H1 (cell line): ENCODE measurements at regions not wholly inside any gene's neighbourhood (a gene's known extent, or its start where the extent isn't known, plus 50 kb on each side); places are given as distances from the start of the nearest gene placed in this dataset.

Source experiments
- CTCF ChIA-PET: fragments of 300-600 bp; sonication (Branson Sonifier 250); formaldehyde crosslinking; loops from one replicate; lab custom pipeline; 2021; ENCODE audit not compliant: partially characterized antibody; lab: Charles Lee
- POLR2A ChIA-PET: fragments of 300-600 bp; sonication (Branson Sonifier 250); formaldehyde crosslinking; loops from one replicate; lab custom pipeline; 2021; ENCODE audit warnings: inconsistent platforms; ENCODE audit not compliant: partially characterized antibody; lab: Charles Lee
- DNase-seq, 2 experiments: peaks; one replicate each; pipeline versions ENCODE4 v3.0.0 to v3.0.0-alpha.2; 2010 to 2022; ENCODE audit warnings: low spot score in 2 of 2, low read depth in 1 of 2, mixed read lengths in 1 of 2
- FAIRE-seq: peaks from 2 replicates; lab custom pipeline; 2011; peaks lifted over from hg19 to GRCh38; lab: Jason Lieb, UNC
- H2AFZ ChIP-seq: 2 replicates; pipeline ENCODE4 v1.8.1; 2012; ENCODE audit warnings: low read length, inconsistent platforms
- H2AK5ac ChIP-seq: 2 replicates; pipeline ENCODE4 v1.6.1; 2013; ENCODE audit warnings: low read depth, low read length
- H2BK120ac ChIP-seq: replicated peaks from 2 replicates; pipeline ENCODE3; 2013; ENCODE audit warnings: low read depth, low read length, inconsistent platforms
- H2BK12ac ChIP-seq: 2 replicates; pipeline ENCODE4 v1.6.1; 2013; ENCODE audit warnings: low read depth, low read length
- H2BK15ac ChIP-seq: 2 replicates; pipeline ENCODE4 v1.6.1; 2013; ENCODE audit warnings: low read length
- H2BK20ac ChIP-seq: 2 replicates; pipeline ENCODE4 v1.6.1; 2013; ENCODE audit warnings: low read length
- H2BK5ac ChIP-seq: 2 replicates; pipeline ENCODE4 v1.6.1; 2013; ENCODE audit warnings: low read depth, low read length
- H3K14ac ChIP-seq: 2 replicates; pipeline ENCODE4 v1.6.1; 2013; ENCODE audit warnings: inconsistent platforms; ENCODE audit not compliant: insufficient read length
- H3K18ac ChIP-seq: 2 replicates; pipeline ENCODE4 v1.6.1; 2013; ENCODE audit warnings: low read length; ENCODE audit errors: extremely low read depth
- H3K23ac ChIP-seq: 2 replicates; pipeline ENCODE4 v1.6.1; 2013; ENCODE audit warnings: inconsistent platforms; ENCODE audit not compliant: insufficient read length
- H3K23me2 ChIP-seq: 2 replicates; pipeline ENCODE4 v1.6.1; 2013; ENCODE audit warnings: low read depth, low read length
- H3K27ac ChIP-seq: 2 replicates; pipeline ENCODE4 v1.6.1; 2011; ENCODE audit warnings: low read depth, low read length, inconsistent platforms
- H3K27me3 ChIP-seq, 4 experiments: replicated peaks in 1 of 4; 1 replicate in 1 of 4; 2 replicates in 3 of 4; pipeline versions ENCODE4 v1.6.1 to v1.8.1; 2011 to 2013; ENCODE audit warnings: low read length in 3 of 4, mild to moderate bottlenecking in 3 of 4, inconsistent platforms in 2 of 4, mixed read lengths in 2 of 4, moderate library complexity in 1 of 4; ENCODE audit not compliant: control insufficient read depth in 3 of 4, insufficient read depth in 3 of 4; ENCODE audit errors: extremely low read depth in 1 of 4
- H3K36me3 ChIP-seq, 4 experiments: 2 replicates each; pipeline versions ENCODE4 v1.6.1 to v1.8.1; 2011 to 2013; ENCODE audit warnings: mild to moderate bottlenecking in 4 of 4, low read length in 3 of 4, moderate library complexity in 2 of 4, control low read depth in 1 of 4, inconsistent platforms in 1 of 4; ENCODE audit not compliant: insufficient read depth in 4 of 4, control insufficient read depth in 2 of 4
- H3K4ac ChIP-seq: replicated peaks from 2 replicates; pipeline ENCODE3; 2013; ENCODE audit warnings: low read length, low read depth, mixed read lengths, inconsistent platforms; ENCODE audit not compliant: insufficient read length
- H3K4me1 ChIP-seq, 4 experiments: replicated peaks in 1 of 4; 1 replicate in 1 of 4; 2 replicates in 3 of 4; pipeline versions ENCODE4 v1.6.1 to v1.8.1; 2011 to 2013; ENCODE audit warnings: low read length in 3 of 4, inconsistent platforms in 2 of 4, mixed read lengths in 1 of 4; ENCODE audit not compliant: insufficient read depth in 4 of 4, control insufficient read depth in 3 of 4
- H3K4me2 ChIP-seq, 2 experiments: 2 replicates each; pipeline versions ENCODE4 v1.6.1 to v1.8.1; 2011 to 2013; ENCODE audit warnings: low read depth in 2 of 2, low read length in 2 of 2, control low read depth in 1 of 2, inconsistent platforms in 1 of 2, mild to moderate bottlenecking in 1 of 2; ENCODE audit not compliant: insufficient read depth in 1 of 2
- H3K4me3 ChIP-seq, 4 experiments: fragments of 200-600, 300-600 bp in 1 of 4; sonication (generic), shearing (Covaris generic), sonication (Bioruptor Twin) in 1 of 4; 2 replicates each; pipeline versions ENCODE4 v1.5.1 to v1.8.1; 2011 to 2016; ENCODE audit warnings: low read length in 4 of 4, low read depth in 3 of 4, control low read depth in 2 of 4, inconsistent platforms in 2 of 4, mild to moderate bottlenecking in 2 of 4, mixed read lengths in 1 of 4, moderate library complexity in 1 of 4; ENCODE audit not compliant: insufficient read depth in 2 of 4; ENCODE audit errors: extremely low read depth in 1 of 4
- H3K56ac ChIP-seq: replicated peaks from 2 replicates; pipeline ENCODE3; 2013; ENCODE audit warnings: low read depth, mild to moderate bottlenecking, mixed read lengths, low read length, inconsistent platforms; ENCODE audit not compliant: insufficient read length
- H3K79me1 ChIP-seq: 2 replicates; pipeline ENCODE4 v1.6.1; 2013; ENCODE audit warnings: low read depth, low read length, control low read depth
- H3K79me2 ChIP-seq, 2 experiments: 2 replicates each; pipeline versions ENCODE4 v1.6.1 to v1.8.1; 2012 to 2013; ENCODE audit warnings: low read length in 2 of 2, mild to moderate bottlenecking in 2 of 2, inconsistent platforms in 1 of 2; ENCODE audit not compliant: insufficient read depth in 2 of 2, control insufficient read depth in 1 of 2
- H3K9ac ChIP-seq, 4 experiments: replicated peaks in 1 of 4; 1 replicate in 1 of 4; 2 replicates in 3 of 4; pipeline versions ENCODE4 v1.6.1 to v1.8.1; 2011 to 2013; ENCODE audit warnings: low read depth in 3 of 4, low read length in 3 of 4, control low read depth in 2 of 4, mild to moderate bottlenecking in 2 of 4, moderate library complexity in 2 of 4, inconsistent platforms in 1 of 4; ENCODE audit errors: extremely low read depth in 1 of 4
- H3K9me3 ChIP-seq, 2 experiments: 2 replicates each; pipeline versions ENCODE4 v1.6.1 to v1.8.1; 2012 to 2013; ENCODE audit warnings: mild to moderate bottlenecking in 2 of 2, moderate library complexity in 2 of 2, control low read depth in 1 of 2, inconsistent platforms in 1 of 2, low read depth in 1 of 2, low read length in 1 of 2, mixed read lengths in 1 of 2; ENCODE audit not compliant: insufficient read depth in 2 of 2
- H4K20me1 ChIP-seq, 2 experiments: replicated peaks in 1 of 2; 2 replicates each; pipeline versions ENCODE3 to v1.8.1; 2011 to 2013; ENCODE audit warnings: inconsistent platforms in 2 of 2, low read length in 2 of 2, mild to moderate bottlenecking in 1 of 2; ENCODE audit not compliant: insufficient read depth in 2 of 2, control insufficient read depth in 1 of 2
- H4K5ac ChIP-seq: 2 replicates; pipeline ENCODE4 v1.6.1; 2013; ENCODE audit warnings: low read length, low read depth, mixed read lengths, inconsistent platforms; ENCODE audit not compliant: insufficient read length
- H4K8ac ChIP-seq: 2 replicates; pipeline ENCODE4 v1.8.0; 2013; ENCODE audit warnings: mild to moderate bottlenecking, moderate library complexity, low read length, inconsistent platforms; ENCODE audit not compliant: insufficient read depth; ENCODE audit errors: extremely low read depth
- H4K91ac ChIP-seq: replicated peaks from 2 replicates; pipeline ENCODE3; 2013; ENCODE audit warnings: low read length, mixed read lengths, inconsistent platforms; ENCODE audit not compliant: insufficient read length
- ATF2 ChIP-seq: IDR thresholded peaks from 2 replicates; pipeline ENCODE4 v1.6.1; 2012; ENCODE audit warnings: low read length, inconsistent platforms
- BCL11A ChIP-seq, 2 experiments: IDR thresholded peaks; one replicate each; pipeline ENCODE4 v1.6.1; 2011; ENCODE audit warnings: low read depth in 2 of 2, low read length in 2 of 2, mild to moderate bottlenecking in 2 of 2
- CBX5 ChIP-seq: fragments of 300-800, 300-1000 bp; sonication (generic); IDR thresholded peaks from 2 replicates; pipeline ENCODE4 v1.7.1; 2016; ENCODE audit warnings: antibody characterized with exemption, low read length, low read depth
- CEBPB ChIP-seq: IDR thresholded peaks from 2 replicates; pipeline ENCODE4 v1.6.1; 2012; ENCODE audit warnings: low read depth, low read length
- CHD2 ChIP-seq: IDR thresholded peaks from 2 replicates; pipeline ENCODE4 v1.6.1; 2012; ENCODE audit warnings: low read length, improper control_type of control experiment
- NANOG ChIP-seq: IDR thresholded peaks from 2 replicates; pipeline ENCODE4 v1.6.1; 2011; ENCODE audit warnings: low read length, low read depth, mild to moderate bottlenecking, inconsistent platforms; ENCODE audit not compliant: insufficient read depth, poor library complexity, severe bottlenecking
- RFX5 ChIP-seq: IDR thresholded peaks from 2 replicates; pipeline ENCODE4 v1.6.1; 2011; ENCODE audit warnings: low read depth, low read length, improper control_type of control experiment, borderline replicate concordance
- RNF2 ChIP-seq: fragments of 200-900, 300-1000 bp; sonication (generic); IDR thresholded peaks from 2 replicates; pipeline ENCODE4 v1.7.1; 2016; ENCODE audit warnings: borderline replicate concordance, low read depth, mild to moderate bottlenecking, antibody characterized with exemption, low read length; ENCODE audit not compliant: poor library complexity, severe bottlenecking; ENCODE audit errors: missing control alignments
- SIN3A ChIP-seq, 2 experiments: IDR thresholded peaks in 1 of 2; conservative IDR thresholded peaks in 1 of 2; 2 replicates each; pipeline ENCODE4 v1.6.1; 2011 to 2012; ENCODE audit warnings: low read length in 2 of 2, improper control_type of control experiment in 1 of 2, low read depth in 1 of 2, mild to moderate bottlenecking in 1 of 2
- SIX5 ChIP-seq: IDR thresholded peaks from 2 replicates; pipeline ENCODE4 v1.6.1; 2011; ENCODE audit warnings: mild to moderate bottlenecking, low read depth, low read length
- SRF ChIP-seq: IDR thresholded peaks from 2 replicates; pipeline ENCODE4 v1.6.1; 2011; ENCODE audit warnings: mild to moderate bottlenecking, low read depth, low read length, moderate library complexity
- TBP ChIP-seq: IDR thresholded peaks from 2 replicates; pipeline ENCODE4 v1.6.1; 2011; ENCODE audit warnings: low read depth, low read length, improper control_type of control experiment
- ZNF274 ChIP-seq: IDR thresholded peaks from 2 replicates; pipeline ENCODE4 v1.7.0; 2012; ENCODE audit warnings: low read length, borderline replicate concordance; ENCODE audit errors: extremely low read depth
- WGBS, 2 experiments: shearing (Covaris generic) in 1 of 2; methylation state at CpG; one replicate each; pipeline versions ENCODE4 v1.1.6 to v1.1.7; 2013 to 2015; ENCODE audit warnings: low lambda C conversion rate in 2 of 2, mixed read lengths in 2 of 2, inconsistent platforms in 1 of 2, low coverage in 1 of 2, missing lambda C conversion rate in 1 of 2; ENCODE audit not compliant: insufficient replicate concordance in 2 of 2, insufficient coverage in 1 of 2, insufficient read length in 1 of 2; ENCODE audit errors: extremely low coverage in 1 of 2, missing lambda C conversion rate in 1 of 2; 5-methylcytosine and 5-hydroxymethylcytosine counted together

DNA sequence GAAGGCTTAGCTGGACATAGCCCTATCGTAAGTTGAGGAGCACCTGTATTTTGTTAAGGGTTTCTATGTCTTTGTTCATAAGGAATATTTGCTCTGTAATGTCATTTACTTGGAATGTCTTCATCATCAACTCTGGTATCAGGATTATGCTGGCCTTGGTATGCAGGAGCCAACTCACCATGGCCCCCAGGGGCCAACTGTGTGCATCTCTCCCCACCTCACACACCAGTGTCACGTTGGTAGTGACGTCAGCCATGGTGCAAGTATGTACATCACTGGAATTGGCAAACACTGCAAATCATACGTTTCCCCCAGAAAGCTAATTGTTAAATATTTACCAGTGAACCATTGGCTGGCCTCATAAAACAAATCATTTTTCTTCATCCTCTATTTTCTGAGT, 70.8 kb downstream of the YTHDF1 start:
- Histone ChIP-seq H2AK5ac (no peak overlapping the region), H2BK5ac (no peak overlapping the region), H2BK15ac (no peak overlapping the region), H3K27me3 (0 out of 7 replicates have a peak, but pooled peaks cover 0 to 2% (median 0%) of the 10 kb centered on the region in 4 experiments), H3K27ac (no peak overlapping the region), H3K56ac (no peak overlapping the region), H2BK120ac (no peak overlapping the region), H3K9me3 (peaks cover 11 to 27% of the 10 kb centered on the region in 2 experiments), H3K4ac (no peak overlapping the region), H3K23ac (no peak overlapping the region), H3K79me2 (no peaks in the 10 kb centered on the region), H3K4me1 (no peaks in the 10 kb centered on the region), H3K14ac (no peak overlapping the region), H4K20me1 (no peaks in the 10 kb centered on the region), H4K91ac (no peak overlapping the region), H3K4me3 (no peak overlapping the region), H2BK12ac (no peak overlapping the region), H4K5ac (no peak overlapping the region), H3K36me3 (no peaks in the 10 kb centered on the region), H3K79me1 (no peaks in the 10 kb centered on the region), H3K9ac (no peak overlapping the region), H3K18ac (no peak overlapping the region), H2BK20ac (no peak overlapping the region), H3K4me2 (no peak overlapping the region), H2AFZ (no peak overlapping the region), H4K8ac (no peak overlapping the region), H3K23me2 (no peaks in the 10 kb centered on the region)
- FAIRE-seq (no peak), DNase-seq (no peak)
- ChIA-PET CTCF (no interaction called here), POLR2A (no interaction called here)
- WGBS, 2 experiments = 86% methylated on average over 4 of the region's 4 CpGs; no CpG with 5 or more reads in 1 of the 2 experiments
- TF ChIP-seq CEBPB = no peak
- no peak for TF ChIP-seq SIX5
- TF ChIP-seq RNF2 = no peak
- no peak for TF ChIP-seq RFX5
- TF ChIP-seq SRF = no peak
- TF ChIP-seq ATF2 = no peak
- TF ChIP-seq NANOG = no peak
- no peak for TF ChIP-seq ZNF274
- TF ChIP-seq SIN3A (conservative IDR thresholded peaks at IDR 0.05 in 1 of 2, IDR thresholded peaks at IDR 0.05 in 1 of 2; ENCODE audit: low read depth in 1 of 2, low read length in 2 of 2) = no peak
- no peak for TF ChIP-seq BCL11A (IDR thresholded peaks at IDR 0.05; ENCODE audit: low read depth in 2 of 2, low read length in 2 of 2)
- no peak for TF ChIP-seq TBP
- TF ChIP-seq CBX5 = no peak
- TF ChIP-seq CHD2 = no peak
